GM21423 (cell line): ENCODE measurements at regions not wholly inside any gene's neighbourhood (a gene's known extent, or its start where the extent isn't known, plus 50 kb on each side); places are given as distances from the start of the nearest gene placed in this dataset.
A peak's percentile ranks its signal among the peaks of the same experiment; 100 is the strongest.

Experiments
- ATAC-seq: cut with Tn5 transposase; IDR thresholded peaks from one replicate; pipeline ENCODE4 v1.9.1; 2021; ENCODE audit warnings: mild to moderate bottlenecking, moderate library complexity; ENCODE audit not compliant: unreplicated experiment

DNA sequence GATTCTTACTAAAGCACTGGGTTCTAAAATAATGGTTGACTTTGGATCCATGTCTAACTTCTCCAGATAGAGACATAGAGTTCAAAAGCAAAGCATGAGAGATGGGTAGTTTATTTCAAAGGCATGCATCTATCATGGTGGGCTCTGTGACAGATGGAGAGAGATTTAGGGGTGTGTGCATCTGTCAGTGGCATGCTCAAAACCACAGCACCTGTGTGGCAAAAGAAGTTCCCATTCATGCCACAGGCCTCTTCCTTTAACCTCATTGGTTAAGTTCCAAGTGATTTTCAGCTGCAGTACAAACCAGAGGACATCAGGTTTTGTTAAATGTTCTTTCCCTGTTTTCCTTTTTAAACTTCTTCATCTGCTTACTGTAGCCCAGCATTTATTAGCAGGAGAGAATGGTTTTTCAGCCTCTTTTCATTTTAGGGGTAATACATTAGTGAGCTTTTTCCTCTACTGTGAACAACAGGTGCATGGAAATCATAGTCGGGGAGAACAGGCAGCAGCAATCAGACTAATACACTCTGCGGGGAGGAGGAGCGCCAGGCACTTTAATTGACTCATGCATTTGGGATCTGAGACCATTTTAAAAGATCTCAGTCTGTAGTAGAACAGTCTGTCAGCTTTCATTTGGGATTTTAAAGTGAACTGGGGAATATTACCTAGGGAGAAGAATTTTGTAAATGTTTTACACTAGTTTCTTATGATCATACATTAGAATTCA is 52.4 kb upstream of the UPP2 start:
- ATAC-seq: no peak

DNA sequence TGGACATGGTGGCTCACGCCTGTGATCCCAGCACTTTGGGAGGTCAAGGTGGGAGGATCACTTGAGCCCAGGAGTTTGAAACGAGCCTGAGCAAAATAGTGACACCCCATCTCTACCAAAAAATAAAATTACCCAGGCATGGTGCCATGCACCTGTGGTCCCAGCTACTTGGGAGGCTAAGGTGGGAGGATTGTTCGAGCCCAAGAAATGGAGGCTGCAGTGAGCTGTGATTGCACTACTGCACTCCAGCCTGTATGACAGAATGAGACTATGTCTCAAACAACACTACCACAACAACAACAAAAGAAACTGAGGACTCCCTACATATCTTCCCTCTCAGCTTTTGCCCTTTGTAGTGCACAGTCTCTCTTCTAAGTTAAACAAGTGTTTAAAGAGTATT is 53.3 kb upstream of the UPP2 start:
- no peak for ATAC-seq

DNA sequence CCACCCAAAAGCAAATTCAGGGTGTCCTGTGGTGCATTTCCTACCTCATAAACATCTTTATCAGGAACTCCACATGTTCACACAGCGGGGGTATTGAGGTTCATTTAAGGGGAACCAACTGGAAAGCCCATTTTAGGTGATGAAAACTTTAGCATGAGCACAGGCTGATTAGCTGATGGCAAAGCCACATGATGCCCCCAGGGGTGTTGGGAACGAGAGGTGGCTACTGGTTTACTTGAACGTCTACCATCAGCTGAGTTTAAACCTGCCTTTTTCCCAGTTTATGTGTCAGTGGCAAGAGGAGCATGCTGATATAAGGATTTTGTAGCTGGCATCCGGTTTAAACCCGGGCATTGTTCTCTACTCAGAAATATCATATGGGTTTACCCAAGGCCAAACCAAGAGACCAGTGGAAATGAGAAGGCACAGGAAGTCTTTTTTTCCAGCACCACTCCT is 54.5 kb upstream of the UPP2 start:
- ATAC-seq: no peak

DNA sequence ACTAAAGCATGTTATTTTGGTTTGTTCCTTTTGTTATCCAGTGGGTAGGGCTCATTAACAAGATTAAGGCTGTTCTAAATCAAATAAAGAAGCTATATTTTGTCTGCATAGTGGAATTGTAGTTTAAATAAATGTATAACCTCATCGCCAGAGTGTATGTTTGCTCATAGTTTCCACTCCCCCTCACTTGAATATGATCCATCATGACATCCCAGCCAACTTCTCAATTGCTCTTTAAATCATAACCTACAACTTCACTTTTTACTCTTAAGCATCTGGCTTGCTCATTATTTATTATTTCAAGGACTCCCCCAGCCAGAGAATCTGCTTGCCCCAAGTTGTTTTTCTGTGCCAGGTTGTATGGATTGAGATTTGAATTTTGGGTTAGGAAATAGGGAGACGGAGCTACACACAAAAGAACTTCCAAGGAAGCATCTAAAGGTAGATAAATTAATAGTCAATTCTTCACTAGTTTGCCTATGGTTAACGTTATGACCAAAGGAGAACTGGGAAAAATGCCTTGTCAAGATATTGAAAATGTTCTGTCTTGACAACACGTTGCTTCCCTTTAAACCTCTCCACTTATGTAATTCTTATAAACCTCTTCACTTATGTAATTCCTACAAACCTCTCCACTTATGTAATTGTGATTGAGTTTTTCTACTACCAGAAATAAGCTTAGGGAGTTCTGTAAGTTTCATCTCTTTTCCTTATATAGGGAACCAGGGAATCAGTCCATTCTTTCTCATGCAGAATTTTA is 55.4 kb upstream of the UPP2 start:
- no peak for ATAC-seq

DNA sequence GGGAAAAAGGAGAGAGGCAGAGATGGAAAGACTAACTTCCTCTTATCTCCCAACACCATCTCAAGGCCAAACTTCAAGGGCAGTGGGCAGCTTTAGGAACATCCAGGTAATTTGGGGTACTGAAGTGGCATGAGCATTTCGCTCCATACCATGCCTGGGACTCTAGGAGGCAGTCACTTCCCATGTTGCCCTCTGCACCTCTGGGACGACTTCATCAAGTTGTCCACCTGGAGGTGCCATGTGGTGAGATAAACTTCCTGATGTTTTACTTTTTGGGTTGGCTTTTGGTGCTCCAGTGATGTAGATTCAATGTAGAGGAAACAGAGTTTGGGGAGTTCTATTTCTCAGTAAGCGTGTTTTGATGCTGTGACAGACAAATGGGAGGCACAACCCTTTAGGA is 56.3 kb upstream of the UPP2 start:
- ATAC-seq: no peak

DNA sequence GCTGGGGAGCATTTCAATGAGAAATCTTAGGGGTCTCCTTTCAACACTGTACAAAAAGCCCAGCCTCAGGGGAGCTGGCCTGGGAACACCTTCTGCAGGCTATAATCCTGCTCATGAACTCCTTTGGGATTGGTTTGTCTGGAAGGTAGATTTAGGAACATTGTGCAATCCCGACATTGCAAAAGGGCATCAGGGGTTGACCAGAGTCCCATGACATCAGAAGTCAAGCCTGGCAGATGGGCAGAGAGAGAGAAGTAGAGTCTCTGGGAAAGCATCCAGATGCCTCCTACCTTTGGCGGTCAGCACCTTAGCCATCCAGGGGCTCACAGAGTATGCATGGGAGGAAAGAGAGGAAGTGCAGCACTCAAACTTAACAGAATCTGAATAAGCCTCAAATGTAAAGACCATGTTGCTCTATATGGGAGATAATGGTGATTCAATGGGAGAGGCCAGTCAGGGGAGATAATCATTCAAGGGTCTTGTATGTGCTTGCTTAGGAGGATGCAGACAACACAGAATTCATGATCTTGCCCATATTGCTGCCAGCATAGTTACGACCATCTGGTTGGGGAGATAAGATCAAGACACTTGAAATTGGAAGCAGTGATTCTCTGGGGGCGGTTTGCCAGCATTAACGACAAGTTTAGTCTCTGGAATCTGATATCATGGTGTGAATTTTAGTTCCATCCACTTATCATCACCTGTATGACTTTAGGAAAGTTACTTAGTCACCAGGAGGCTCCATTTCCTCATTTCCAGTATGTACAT is 58.3 kb upstream of the UPP2 start:
- no peak for ATAC-seq

DNA sequence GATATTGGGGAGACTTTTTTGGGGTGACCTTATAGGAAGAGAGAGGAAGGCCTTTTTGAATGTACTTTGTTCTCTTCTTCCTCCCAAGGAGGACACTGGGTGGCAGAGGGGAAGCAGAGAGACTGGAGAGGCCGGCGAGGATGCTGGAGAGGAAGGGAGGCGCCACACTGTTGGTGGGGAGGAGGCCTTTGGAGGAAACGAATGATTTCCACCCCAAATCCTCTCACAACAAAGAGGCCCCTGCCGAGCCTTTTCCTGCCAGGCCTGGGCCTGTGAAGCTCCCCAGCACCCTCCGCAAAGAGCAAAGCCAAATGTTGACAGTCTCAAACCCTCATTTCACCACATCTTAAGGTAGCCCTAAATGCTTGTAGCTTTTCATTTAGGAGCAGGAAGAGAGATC is 59.0 kb upstream of the UPP2 start:
- ATAC-seq: no peak

DNA sequence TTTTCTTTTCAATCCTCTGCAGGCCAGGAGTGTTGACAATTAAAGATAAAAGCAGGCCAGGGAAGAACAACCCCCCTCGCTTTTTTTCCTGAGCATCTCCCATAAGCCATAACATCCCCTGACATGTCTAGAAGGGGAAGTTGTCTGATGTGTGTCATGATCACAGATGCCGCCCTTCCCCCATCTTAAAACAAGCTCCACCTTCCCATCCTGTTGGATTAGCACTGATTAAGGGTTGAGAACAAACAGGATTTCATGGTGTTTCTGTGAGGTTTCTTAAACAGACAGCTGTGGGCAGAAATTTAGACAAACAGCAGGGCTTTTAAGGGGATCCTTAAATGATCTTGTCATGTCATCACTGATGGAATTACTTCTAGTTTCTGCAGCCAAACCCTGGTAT is 59.4 kb upstream of the UPP2 start:
- no peak for ATAC-seq

DNA sequence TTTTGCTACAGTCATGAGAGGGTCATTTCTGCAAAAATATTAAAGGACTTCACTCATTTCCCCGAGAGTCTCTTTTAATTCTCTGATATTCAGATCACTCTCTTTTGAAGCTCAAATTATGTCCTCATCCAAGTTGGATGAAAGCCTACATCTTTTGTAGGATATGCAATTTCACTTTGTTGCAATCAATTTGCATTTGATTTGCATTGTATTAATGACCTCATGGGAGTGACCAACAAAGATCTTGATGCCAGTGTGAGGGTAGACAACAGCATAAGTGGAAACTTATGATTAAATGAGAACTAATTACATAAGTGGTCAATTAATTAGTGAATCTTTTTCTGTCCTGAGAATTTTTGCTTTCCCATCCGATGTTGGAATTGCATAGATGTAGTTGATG is 60.3 kb upstream of the UPP2 start:
- ATAC-seq: no peak

DNA sequence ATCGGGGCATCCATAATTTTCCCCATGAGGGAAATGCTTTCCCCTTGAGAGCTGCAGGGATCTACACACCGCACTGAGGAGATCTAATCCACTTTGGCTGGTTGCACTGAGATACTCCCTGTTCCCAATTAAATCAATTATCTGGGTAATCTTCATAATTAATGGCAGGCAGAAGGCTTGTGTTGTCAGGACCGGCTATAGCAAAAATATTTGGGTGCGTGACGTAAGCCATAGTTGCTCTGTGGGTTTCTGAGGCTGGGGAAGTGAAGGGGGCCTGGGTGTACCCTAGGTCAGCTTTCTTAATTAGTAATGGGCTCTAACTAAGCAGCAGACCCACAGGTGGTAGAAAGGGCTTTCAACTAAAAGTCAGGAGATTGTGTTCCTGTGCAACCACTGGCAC is 62.8 kb upstream of the UPP2 start:
- ATAC-seq: no peak

DNA sequence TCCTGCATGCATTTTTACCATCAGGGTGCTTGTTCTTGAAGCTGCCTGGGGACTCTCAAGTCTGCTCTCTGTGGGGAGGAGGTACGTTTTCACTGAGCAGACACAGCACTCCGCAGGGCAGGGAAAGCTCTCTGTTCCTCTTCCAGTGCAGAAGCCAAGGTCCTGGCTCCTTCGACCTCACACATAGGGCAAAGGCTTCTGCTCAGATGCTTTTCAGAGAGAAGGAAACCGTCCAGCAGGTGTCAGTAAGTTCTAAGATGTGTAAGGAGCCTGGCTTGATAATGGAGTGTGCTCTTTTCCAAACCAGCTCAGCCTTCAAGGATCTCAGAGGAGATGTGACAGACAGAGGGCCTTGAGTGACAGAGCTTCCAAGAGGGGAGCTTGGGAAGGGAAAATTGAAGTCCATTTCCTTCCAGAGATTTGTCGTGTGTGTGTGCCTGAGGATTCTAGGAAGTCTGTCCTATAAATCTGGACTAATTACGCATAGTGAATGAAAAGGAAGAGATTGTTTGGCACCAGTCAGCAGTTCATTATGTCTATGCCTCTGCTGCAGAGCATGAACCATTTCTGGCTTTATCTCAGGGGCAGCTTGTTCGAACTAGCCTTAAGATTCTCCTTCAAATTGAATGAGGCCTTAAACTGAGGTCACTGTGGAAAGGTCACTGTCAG is 67.3 kb upstream of the UPP2 start:
- no peak for ATAC-seq

DNA sequence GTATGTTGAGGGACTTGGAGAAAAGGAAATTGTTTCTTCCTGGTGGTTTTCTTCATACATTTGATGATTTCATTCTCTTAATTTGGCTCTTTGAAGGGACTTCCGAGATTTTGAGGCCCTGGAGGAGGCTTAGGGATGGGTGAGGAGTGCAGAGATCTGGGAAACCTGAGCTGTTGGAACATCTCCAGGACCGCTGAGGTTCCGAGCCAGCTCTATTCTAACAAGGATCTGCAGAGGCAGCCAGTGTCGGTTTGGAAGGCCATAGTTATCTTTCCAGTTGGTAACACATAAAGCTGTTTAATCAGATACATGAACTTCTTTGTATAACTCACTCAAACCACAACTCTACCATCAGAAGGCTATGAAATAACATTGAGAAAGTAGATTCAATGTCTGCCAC is 70.3 kb upstream of the UPP2 start:
- ATAC-seq: no peak

DNA sequence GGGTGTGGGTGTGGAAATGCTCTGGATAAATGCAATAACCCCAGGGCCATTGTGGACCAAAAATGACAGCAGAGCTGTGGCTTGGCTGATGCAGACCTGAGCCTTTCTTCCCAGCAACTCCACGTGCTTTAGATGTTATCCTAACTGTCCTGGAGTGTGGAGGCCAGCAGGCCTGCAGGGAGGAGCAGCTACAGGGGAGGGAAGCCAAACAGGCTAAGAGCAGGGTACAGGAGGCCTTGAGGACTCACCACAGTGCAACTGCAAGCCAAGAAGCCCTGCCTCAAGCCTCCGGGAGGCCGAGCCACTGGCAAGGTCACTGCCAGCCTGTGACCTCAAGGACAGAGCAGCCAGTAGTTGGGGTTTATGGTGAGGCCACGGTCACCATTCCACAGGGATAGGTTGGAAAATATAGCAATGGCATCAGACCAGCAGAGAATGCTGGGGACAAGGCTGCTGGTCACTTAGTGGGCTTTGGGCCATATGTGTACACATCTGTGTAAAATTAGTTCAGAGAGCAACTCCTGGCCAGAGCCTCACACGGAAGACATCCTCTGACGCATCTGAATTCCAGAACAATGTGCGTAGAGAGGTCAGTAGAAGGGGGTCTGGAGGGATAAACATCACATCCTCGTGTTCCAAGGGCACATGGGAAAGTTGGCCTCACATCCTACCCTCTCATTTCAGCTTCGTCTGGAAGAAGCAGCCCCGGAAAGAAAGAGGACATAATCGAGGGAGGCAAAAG is 76.2 kb upstream of the UPP2 start:
- no peak for ATAC-seq

DNA sequence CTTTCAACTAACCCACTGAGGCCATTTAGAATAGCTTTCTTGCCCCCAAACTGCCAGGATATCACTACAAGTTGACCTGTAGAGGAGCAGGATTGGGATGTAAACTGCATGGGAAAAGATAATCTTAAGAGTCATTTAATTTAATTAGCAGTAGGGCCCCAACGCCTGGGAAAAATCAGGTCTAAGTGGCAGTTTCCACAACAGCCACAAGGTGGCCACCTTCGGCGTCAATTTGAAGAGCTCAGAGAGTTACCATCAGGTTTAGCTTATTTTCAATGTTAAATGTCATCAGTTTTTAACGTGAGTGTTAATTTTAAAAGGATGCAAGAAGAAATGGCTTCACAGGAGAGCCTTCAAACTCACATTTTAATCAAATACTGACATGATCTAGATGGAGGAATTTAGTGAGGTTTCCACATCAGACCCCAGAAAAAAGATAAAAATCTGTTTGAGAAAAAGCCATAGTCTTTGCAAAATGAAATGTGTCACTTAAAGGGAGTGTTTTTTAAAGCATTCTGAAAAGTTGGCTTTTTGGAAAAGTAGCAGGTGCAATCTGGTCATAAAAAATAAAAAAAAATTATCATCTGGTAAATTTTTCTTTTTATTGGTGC is 77.3 kb upstream of the UPP2 start:
- peak; percentile 79 for ATAC-seq

DNA sequence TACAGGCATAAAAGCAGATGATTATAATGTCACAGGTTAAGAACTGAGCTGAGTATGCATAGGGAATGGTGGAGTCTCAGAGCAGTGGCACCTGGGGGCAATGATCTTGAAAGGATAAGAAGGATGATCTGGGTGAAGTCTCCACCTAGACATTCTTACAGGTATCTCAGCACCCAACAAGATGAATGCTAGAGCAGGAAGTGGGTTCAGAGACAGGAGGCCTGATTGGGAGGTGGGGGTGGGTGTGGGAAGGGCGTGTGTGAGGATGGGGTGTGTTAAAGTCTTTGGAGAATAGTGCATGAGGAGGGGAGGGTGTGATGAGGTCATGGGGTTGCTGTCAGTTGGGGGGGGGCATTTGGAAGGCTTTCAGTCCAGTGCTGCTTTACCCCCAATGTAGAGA is 78.8 kb upstream of the UPP2 start:
- ATAC-seq: no peak

DNA sequence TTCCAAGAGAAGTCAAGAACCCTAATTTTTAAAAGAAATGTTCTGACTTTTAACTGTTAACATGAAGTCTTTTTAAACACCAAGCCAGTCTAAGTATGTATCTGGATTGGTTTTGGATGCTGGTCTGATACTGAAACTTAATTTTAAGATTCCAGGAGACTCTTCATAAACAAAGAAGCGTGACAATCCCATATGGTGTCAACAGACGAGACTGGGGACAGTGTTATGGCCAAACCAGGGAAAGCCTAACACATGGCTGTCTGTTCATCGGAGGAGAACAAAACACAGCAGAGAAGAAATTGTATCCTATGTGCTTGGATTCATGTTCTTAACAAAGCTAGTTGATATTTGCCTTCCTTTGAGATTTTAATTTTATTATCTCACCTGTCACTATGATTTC is 80.5 kb upstream of the UPP2 start:
- ATAC-seq: no peak

DNA sequence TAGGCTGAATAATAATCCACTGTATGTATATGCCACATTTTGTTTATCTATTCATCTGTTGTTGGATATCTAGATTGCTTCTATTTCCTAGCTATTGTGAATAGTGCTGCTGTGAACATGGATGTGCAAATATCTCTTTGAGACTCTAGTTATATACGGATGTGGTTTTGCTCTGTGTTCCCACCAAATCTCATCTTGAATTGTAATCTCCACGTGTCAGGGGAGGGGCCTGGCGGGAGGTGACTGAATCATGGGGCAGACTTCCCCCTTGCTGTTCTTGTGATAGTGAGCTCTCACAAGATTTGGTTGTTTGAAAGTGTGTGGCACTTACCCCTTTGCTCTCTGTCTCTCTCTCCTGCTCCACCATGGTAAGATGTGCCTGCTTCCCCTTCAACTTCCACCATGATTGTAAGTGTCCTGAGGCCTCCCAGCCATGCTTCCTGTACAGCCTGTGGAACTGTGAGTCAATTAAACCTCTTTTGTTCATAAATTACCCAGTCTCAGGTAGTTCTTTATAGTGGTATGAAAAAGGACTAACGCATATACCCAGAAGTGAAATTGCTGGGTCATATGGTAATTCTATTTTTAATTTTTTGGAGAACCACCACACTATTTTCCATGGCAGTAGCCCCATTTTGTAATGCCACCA is 86.1 kb upstream of the UPP2 start:
- ATAC-seq: no peak

DNA sequence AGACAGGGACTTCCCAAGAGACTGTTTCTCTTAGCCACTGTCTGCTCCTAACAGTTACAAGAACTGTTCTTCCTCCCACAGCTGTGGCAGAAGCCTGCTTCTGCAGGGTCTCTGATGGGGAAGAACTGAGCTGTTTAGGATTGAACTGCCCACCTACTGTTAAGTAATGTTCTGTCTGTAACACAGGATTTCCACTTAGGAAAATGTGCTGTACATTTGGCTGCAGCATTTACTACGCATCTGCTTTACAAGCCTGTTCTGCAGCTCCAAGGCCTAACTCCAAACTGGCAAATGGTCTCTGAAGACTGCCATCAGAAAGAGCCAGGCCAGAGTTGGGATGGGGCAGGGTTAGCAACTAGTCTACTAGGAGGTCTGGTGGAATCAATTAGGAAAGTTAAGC is 87.8 kb upstream of the UPP2 start:
- no peak for ATAC-seq

DNA sequence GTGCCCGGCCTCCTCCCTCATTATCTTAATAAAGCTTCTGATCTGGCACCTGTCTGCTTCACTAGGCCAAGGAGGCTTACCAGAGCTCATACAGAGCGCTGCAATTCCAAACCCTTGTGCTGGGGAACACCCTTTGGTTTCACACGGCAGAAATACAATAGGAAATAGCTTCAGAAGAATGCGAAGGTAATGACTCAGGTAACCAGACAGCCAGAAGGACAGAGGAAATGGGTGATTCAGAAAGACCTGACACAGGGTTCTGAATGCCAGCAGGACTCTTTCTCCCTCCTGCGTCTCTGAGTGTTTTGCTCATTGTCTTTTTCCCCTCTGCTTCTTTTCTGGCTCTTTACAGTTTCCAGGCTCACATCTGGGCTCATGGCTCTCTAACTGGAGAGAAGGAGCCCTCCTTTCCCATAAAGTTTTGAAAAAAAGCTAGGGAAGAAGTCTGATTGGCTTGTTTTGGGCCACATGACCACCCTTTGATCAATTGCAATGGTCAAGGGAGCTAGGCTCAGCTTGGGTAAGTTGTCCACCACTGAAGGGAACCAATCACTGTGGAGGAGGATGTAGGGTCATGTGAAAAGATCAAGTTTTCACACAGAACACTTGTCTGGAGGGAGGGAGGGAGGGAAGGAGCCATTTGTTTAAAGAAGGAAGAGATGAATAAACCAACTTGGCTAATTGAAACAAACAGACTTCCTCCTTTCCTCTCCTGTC is 90.5 kb upstream of the UPP2 start:
- ATAC-seq: no peak
